ENCODE measurements at regions not wholly inside any gene's neighbourhood (a gene's known extent, or its start where the extent isn't known, plus 50 kb on each side); places are given as distances from the start of the nearest gene placed in this dataset.

GRCh38 chr4:181504924-181505323 lies 738.3 kb upstream of the TENM3 start:
- WGBS (ENCODE audit: insufficient coverage), result 58% methylated on average over 6 of the region's 6 CpGs
- Histone ChIP-seq H3K4me1 (ENCODE audit: control insufficient read depth, insufficient read depth, low read length) (peaks cover 2% of the 10 kb centered on the region), H3K27ac (ENCODE audit: low read length) (no peak overlapping the region), H3K36me3 (ENCODE audit: control insufficient read depth, insufficient read depth, low read length) (no peaks in the 10 kb centered on the region), H3K9me3 (replicated peaks; ENCODE audit: control insufficient read depth, low read depth, low read length) (no peaks in the 10 kb centered on the region), H3K4me3 (ENCODE audit: low read length) (no peak overlapping the region), H3K27me3 (ENCODE audit: control insufficient read depth, insufficient read depth, low read length) (peaks cover 3% of the 10 kb centered on the region)
- no peak for DNase-seq

GRCh38 chr4:181507180-181507835 lies 735.9 kb upstream of the TENM3 start:
- no peaks in the 10 kb centered on the region for H3K9me3 ChIP-seq (replicated peaks; ENCODE audit: control insufficient read depth, low read depth, low read length)
- H3K27ac ChIP-seq (ENCODE audit: low read length), result no peak overlapping the region
- WGBS (ENCODE audit: insufficient coverage), result 35% methylated on average over 2 of the region's 10 CpGs
- H3K4me3 ChIP-seq (ENCODE audit: low read length), result no peak overlapping the region
- H3K27me3 ChIP-seq (ENCODE audit: control insufficient read depth, insufficient read depth, low read length), result peaks cover 3% of the 10 kb centered on the region
- H3K36me3 ChIP-seq (ENCODE audit: control insufficient read depth, insufficient read depth, low read length), result no peaks in the 10 kb centered on the region
- peaks cover 2% of the 10 kb centered on the region for H3K4me1 ChIP-seq (ENCODE audit: control insufficient read depth, insufficient read depth, low read length)
- no peak for DNase-seq

- H3K36me3 ChIP-seq (ENCODE audit: control insufficient read depth, insufficient read depth, low read length), result no peaks in the 10 kb centered on the region
- no peak overlapping the region for H3K4me3 ChIP-seq (ENCODE audit: low read length)
- H3K4me1 ChIP-seq (ENCODE audit: control insufficient read depth, insufficient read depth, low read length), result peaks cover 2% of the 10 kb centered on the region
- whole genome bisulfite sequencing (ENCODE audit: insufficient coverage), result 52% methylated on average over 5 of the region's 6 CpGs
- no peak for DNase-seq
- H3K27ac ChIP-seq (ENCODE audit: low read length), result no peak overlapping the region
- H3K9me3 ChIP-seq (replicated peaks; ENCODE audit: control insufficient read depth, low read depth, low read length), result no peaks in the 10 kb centered on the region
- H3K27me3 ChIP-seq (ENCODE audit: control insufficient read depth, insufficient read depth, low read length), result peaks cover 3% of the 10 kb centered on the region
These were observed 735.3 kb upstream of the TENM3 start for GRCh38 chr4:181507938-181508337.

DNA sequence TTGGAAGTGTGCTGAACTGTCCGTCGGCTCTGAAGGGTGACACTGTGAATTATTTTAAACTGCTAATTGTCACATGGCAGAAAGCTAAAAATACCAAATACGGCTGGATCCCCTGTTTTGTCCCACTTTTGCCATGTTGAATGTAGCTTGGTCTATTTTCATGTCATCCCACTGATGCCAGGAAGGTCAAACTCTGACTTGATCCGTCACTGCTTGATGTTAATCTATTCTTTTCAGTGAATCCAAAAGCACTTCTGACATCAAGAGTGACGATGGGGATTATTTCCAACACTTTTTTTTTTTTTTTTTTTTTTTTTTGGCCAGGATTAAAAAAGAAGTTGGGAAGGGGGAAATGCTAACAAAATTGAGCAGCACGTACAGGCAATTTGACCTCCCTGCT lies 734.6 kb upstream of the TENM3 start:
- Histone ChIP-seq H3K4me3 (ENCODE audit: low read length) (no peak overlapping the region), H3K36me3 (ENCODE audit: control insufficient read depth, insufficient read depth, low read length) (no peaks in the 10 kb centered on the region), H3K9me3 (replicated peaks; ENCODE audit: control insufficient read depth, low read depth, low read length) (no peaks in the 10 kb centered on the region), H3K27ac (ENCODE audit: low read length) (no peak overlapping the region), H3K4me1 (ENCODE audit: control insufficient read depth, insufficient read depth, low read length) (peaks cover 2% of the 10 kb centered on the region), H3K27me3 (ENCODE audit: control insufficient read depth, insufficient read depth, low read length) (peaks cover 3% of the 10 kb centered on the region)
- DNase-seq, result no peak
- WGBS (ENCODE audit: insufficient coverage), result 52% methylated on average over 2 of the region's 6 CpGs

- peaks cover 3% of the 10 kb centered on the region for H3K27me3 ChIP-seq (ENCODE audit: control insufficient read depth, insufficient read depth, low read length)
- no peak for DNase-seq
- H3K9me3 ChIP-seq (replicated peaks; ENCODE audit: control insufficient read depth, low read depth, low read length), result no peaks in the 10 kb centered on the region
- no peak overlapping the region for H3K4me3 ChIP-seq (ENCODE audit: low read length)
- no CpG with 5 or more reads among the region's 6 CpGs for WGBS (ENCODE audit: insufficient coverage)
- H3K27ac ChIP-seq (ENCODE audit: low read length), result no peak overlapping the region
- no peaks in the 10 kb centered on the region for H3K4me1 ChIP-seq (ENCODE audit: control insufficient read depth, insufficient read depth, low read length)
- no peaks in the 10 kb centered on the region for H3K36me3 ChIP-seq (ENCODE audit: control insufficient read depth, insufficient read depth, low read length)
These were observed 734.1 kb upstream of the TENM3 start for GRCh38 chr4:181509073-181509472.

- H3K9me3 ChIP-seq (replicated peaks; ENCODE audit: control insufficient read depth, low read depth, low read length), result no peaks in the 10 kb centered on the region
- no peak overlapping the region for H3K4me3 ChIP-seq (ENCODE audit: low read length)
- H3K27ac ChIP-seq (ENCODE audit: low read length), result no peak overlapping the region
- H3K36me3 ChIP-seq (ENCODE audit: control insufficient read depth, insufficient read depth, low read length), result no peaks in the 10 kb centered on the region
- no peaks in the 10 kb centered on the region for H3K27me3 ChIP-seq (ENCODE audit: control insufficient read depth, insufficient read depth, low read length)
- WGBS (ENCODE audit: insufficient coverage), result no CpG with 5 or more reads among the region's 3 CpGs
- DNase-seq, result no peak
- no peaks in the 10 kb centered on the region for H3K4me1 ChIP-seq (ENCODE audit: control insufficient read depth, insufficient read depth, low read length)
These were observed 725.7 kb upstream of the TENM3 start for GRCh38 chr4:181517491-181517890.

DNA sequence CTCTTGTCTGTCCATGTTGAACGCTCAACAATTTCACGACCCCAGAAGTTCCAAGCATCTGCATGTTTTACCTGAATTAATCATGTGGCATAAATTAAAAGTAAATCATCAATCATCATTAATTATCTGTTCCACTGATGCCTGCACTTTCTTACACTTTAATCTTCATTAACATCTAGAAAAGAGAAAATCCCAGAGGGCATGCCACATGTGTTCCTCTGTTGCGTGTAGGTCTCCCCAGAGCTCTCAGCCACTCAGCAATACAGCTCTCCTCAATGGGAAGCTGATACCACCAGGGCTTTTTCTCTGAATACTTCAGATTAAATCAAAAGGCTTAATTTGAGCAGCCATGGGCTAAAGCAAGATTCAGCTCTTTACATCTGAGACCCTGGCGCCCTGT lies 722.4 kb upstream of the TENM3 start:
- H3K27me3 ChIP-seq (ENCODE audit: control insufficient read depth, insufficient read depth, low read length), result no peaks in the 10 kb centered on the region
- H3K4me1 ChIP-seq (ENCODE audit: control insufficient read depth, insufficient read depth, low read length), result no peaks in the 10 kb centered on the region
- no peak for DNase-seq
- H3K9me3 ChIP-seq (replicated peaks; ENCODE audit: control insufficient read depth, low read depth, low read length), result no peaks in the 10 kb centered on the region
- H3K4me3 ChIP-seq (ENCODE audit: low read length), result no peak overlapping the region
- H3K36me3 ChIP-seq (ENCODE audit: control insufficient read depth, insufficient read depth, low read length), result no peaks in the 10 kb centered on the region
- no peak overlapping the region for H3K27ac ChIP-seq (ENCODE audit: low read length)
- WGBS (ENCODE audit: insufficient coverage), result 86% methylated on average over 1 of the region's 4 CpGs

DNA sequence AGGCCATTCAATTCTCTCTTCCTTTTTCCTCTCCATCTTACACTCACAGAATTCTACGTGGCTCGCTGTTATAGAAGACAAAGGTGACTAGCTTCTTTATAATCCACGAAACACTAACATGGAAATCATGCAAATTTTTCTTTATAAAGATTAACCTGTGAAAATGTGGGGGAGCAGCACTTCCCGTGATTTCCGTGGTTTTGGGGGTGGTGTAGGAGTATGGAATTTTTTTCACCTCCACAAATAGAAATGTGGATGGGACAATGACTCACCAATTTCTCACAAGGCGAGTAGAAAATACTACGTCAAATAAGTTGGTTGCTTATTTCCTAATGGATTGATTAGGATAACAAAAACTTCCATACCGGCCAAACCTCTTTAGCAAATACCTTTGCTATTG lies 719.2 kb upstream of the TENM3 start:
- no peaks in the 10 kb centered on the region for H3K9me3 ChIP-seq (replicated peaks; ENCODE audit: control insufficient read depth, low read depth, low read length)
- H3K4me3 ChIP-seq (ENCODE audit: low read length), result no peak overlapping the region

DNA sequence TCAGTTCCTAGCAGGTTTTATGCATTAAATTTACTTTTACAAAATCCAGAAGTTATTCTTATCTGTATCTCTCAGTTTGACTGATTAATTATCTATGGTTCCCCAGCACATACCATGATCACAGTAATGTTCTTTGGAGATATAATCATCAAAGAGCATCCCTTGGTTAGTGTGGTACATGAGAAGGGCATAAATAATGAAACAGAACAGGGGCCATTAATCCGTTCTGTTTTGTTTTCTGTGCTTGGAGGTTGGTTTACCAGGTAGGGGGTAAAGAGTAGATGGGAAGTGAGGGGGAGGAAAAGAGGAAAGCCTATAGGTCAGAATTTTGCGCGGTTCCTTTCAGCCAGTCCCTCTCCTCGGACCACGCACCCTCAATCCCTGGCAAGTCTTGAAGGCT lies 718.7 kb upstream of the TENM3 start:
- no peak overlapping the region for H3K27ac ChIP-seq (ENCODE audit: low read length)
- H3K27me3 ChIP-seq (ENCODE audit: control insufficient read depth, insufficient read depth, low read length), result no peaks in the 10 kb centered on the region
- no peaks in the 10 kb centered on the region for H3K36me3 ChIP-seq (ENCODE audit: control insufficient read depth, insufficient read depth, low read length)
- H3K4me1 ChIP-seq (ENCODE audit: control insufficient read depth, insufficient read depth, low read length), result no peaks in the 10 kb centered on the region
- no peaks in the 10 kb centered on the region for H3K9me3 ChIP-seq (replicated peaks; ENCODE audit: control insufficient read depth, low read depth, low read length)
- 40% methylated on average over 1 of the region's 5 CpGs for WGBS (ENCODE audit: insufficient coverage)
- DNase-seq, result no peak
- no peak overlapping the region for H3K4me3 ChIP-seq (ENCODE audit: low read length)

More for the DNA sequence above, 719.2 kb upstream of the TENM3 start:
- WGBS (ENCODE audit: insufficient coverage), result 80% methylated on average over 1 of the region's 8 CpGs
- Histone ChIP-seq H3K27ac (ENCODE audit: low read length) (no peak overlapping the region), H3K27me3 (ENCODE audit: control insufficient read depth, insufficient read depth, low read length) (no peaks in the 10 kb centered on the region), H3K4me1 (ENCODE audit: control insufficient read depth, insufficient read depth, low read length) (no peaks in the 10 kb centered on the region), H3K36me3 (ENCODE audit: control insufficient read depth, insufficient read depth, low read length) (no peaks in the 10 kb centered on the region)
- DNase-seq, result no peak

- no peak overlapping the region for H3K4me3 ChIP-seq (ENCODE audit: low read length)
- no CpG with 5 or more reads among the region's 3 CpGs for WGBS (ENCODE audit: insufficient coverage)
- no peak for DNase-seq
- H3K4me1 ChIP-seq (ENCODE audit: control insufficient read depth, insufficient read depth, low read length), result no peaks in the 10 kb centered on the region
- no peak overlapping the region for H3K27ac ChIP-seq (ENCODE audit: low read length)
- no peaks in the 10 kb centered on the region for H3K9me3 ChIP-seq (replicated peaks; ENCODE audit: control insufficient read depth, low read depth, low read length)
- no peaks in the 10 kb centered on the region for H3K36me3 ChIP-seq (ENCODE audit: control insufficient read depth, insufficient read depth, low read length)
- H3K27me3 ChIP-seq (ENCODE audit: control insufficient read depth, insufficient read depth, low read length), result no peaks in the 10 kb centered on the region
These were observed 717.6 kb upstream of the TENM3 start for GRCh38 chr4:181525634-181526033.

Data from muscle of leg (tissue), 3 donors.